HG02759 (cell line): ENCODE measurements at regions not wholly inside any gene's neighbourhood (a gene's known extent, or its start where the extent isn't known, plus 50 kb on each side); places are given as distances from the start of the nearest gene placed in this dataset.

Source experiments
- ATAC-seq: cut with Tn5 transposase; IDR thresholded peaks from one replicate; pipeline ENCODE4 v1.9.1; 2021; ENCODE audit warnings: mild to moderate bottlenecking, moderate library complexity; ENCODE audit not compliant: unreplicated experiment

DNA sequence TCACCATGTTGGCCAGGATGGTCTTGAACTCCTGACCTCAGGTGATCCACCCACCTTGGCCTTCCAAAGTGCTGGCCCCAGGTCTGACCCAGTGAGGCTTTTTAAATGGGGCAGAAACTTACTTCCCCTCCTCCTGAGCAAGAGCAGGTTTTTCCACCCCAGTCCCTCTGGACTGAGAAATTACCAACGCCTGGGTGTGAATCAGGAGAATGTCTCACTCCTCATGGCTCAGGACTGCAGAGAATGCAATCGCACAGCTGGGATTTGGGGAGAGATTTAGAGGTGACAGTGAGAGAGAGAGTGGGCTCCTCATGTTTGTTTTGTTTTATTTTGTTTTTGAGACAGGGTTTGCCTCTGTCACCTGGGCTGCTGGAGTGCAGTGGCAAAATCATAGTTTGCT lies 203.6 kb downstream of the RAB11FIP4 start:
- ATAC-seq, result no peak

DNA sequence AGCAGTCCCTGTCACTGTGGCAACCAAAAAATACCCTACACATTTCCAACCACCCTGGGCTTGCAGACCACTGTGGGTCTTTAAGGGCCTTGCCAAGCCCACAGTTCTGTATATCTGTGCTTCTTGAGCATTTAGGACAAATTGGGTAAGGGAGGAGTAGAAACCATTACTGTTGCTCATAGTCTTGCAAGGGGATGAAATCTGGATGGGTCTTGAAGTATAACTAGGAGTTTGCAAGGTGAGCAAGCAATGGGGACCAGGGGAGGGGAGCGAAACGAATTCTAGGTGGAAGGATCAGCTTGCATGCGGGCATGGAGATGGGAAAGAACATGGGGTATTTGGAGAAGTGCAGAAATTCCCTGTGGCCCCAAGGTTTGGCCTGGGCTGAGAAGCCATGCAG lies 202.9 kb downstream of the RAB11FIP4 start:
- ATAC-seq, result no peak

DNA sequence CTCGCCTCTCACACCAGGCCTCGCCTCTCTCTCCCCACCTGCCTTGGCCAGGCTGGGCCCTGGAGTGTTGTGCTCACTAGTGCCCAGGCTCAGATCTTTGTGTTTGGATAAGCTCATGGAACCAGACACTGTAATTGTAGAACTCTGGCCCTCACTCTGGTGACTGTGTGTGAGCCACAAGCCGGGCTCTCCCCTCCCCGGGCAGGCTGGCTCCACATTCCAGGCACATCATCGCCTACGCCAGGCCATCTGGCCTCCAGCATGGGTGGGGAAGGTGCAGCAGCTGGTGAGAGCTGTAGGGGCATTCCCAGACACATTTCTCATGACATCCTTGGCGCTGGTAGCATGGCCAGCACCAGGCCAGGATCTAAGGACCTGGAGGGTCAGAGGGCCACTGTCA lies 202.3 kb downstream of the RAB11FIP4 start:
- ATAC-seq, result no peak

DNA sequence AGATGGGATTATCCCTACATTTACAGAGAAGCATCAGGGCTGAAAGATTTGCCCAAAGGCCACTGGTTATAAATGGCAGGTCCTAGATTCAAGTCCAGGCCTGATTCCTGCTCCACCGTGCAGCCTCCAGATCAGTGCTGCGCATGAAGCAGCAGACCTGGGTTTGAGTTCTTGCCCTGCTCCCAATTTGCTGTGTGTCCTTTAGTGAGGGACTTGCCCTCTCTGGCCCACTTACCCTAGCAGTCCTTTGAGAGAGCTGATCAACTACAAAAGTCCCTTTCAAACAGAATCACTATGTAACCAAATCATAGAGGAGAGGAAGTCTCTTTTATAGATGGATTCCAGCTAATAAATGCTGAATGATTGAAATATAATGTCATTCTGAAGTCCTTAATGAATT lies 200.4 kb downstream of the RAB11FIP4 start:
- ATAC-seq, result no peak

DNA sequence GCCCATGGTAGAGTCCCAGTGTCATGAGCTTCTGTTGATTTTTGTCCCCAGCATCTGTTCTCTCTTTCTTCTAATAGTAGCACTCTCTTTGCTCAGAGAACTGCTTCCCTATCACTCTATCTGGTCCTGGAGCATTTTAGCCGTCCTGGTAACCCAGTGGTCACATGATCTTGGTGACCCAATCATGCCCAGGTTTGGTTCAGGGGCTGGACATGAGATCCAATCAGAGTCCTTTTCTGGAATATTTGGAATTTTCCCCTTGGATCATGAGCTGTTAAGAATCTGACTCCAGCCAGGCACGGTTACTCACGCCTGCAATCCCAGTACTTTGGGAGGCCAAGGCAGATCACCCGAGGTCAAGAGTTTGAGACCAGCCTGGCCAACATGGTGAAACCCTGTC lies 197.0 kb downstream of the RAB11FIP4 start:
- ATAC-seq, result no peak

DNA sequence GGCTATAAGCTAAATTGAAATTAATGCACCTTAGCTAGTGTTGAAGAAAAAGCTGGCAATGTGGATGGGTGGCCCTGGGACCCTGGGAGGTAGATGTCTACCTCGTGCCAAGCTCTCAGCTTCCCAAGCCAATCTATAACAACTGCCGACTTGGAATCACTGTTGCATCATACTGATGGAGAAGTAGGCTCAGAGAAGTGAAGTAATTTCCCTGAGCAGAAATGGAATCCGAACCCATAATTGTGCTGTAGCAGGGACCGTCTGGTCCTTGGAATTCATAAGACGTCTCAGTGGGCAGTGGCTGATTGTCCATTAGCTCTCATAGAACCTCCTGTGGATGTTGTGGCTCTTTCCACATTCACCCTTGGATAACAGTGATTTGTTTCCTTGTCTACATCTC lies 196.6 kb downstream of the RAB11FIP4 start:
- no peak for ATAC-seq
